Mesendoderm (in vitro differentiated cells): ENCODE measurements at regions not wholly inside any gene's neighbourhood (a gene's known extent, or its start where the extent isn't known, plus 50 kb on each side); places are given as distances from the start of the nearest gene placed in this dataset.

Experiments
- DNase-seq: peaks from one replicate; pipeline ENCODE4 v3.0.0; 2013
- H2AK5ac ChIP-seq: 2 replicates; pipeline ENCODE4 v1.6.1; 2013; ENCODE audit warnings: low read length, inconsistent platforms
- H2BK120ac ChIP-seq: 2 replicates; pipeline ENCODE4 v1.6.1; 2013; ENCODE audit warnings: low read depth, mild to moderate bottlenecking, low read length, moderate library complexity, mixed read lengths
- H2BK15ac ChIP-seq: replicated peaks from 2 replicates; pipeline ENCODE4 v1.6.1; 2013; ENCODE audit warnings: low read depth, mild to moderate bottlenecking, moderate library complexity
- H2BK5ac ChIP-seq: 2 replicates; pipeline ENCODE4 v1.6.1; 2013; ENCODE audit warnings: low read length, inconsistent platforms
- H3K18ac ChIP-seq: 2 replicates; pipeline ENCODE4 v1.6.1; 2013; ENCODE audit warnings: mild to moderate bottlenecking, low read length, mixed read lengths
- H3K23ac ChIP-seq: one replicate; pipeline ENCODE4 v1.6.1; 2013; ENCODE audit warnings: low read length
- H3K27ac ChIP-seq: 2 replicates; pipeline ENCODE4 v1.5.1; 2013; ENCODE audit warnings: low read depth, mild to moderate bottlenecking, inconsistent platforms, low read length, moderate library complexity
- H3K27me3 ChIP-seq: 2 replicates; pipeline ENCODE4 v1.6.1; 2013; ENCODE audit warnings: low read length, control low read depth, mild to moderate bottlenecking, inconsistent platforms; ENCODE audit not compliant: insufficient read depth, poor library complexity
- H3K36me3 ChIP-seq: 2 replicates; pipeline ENCODE4 v1.6.1; 2013; ENCODE audit warnings: low read length, inconsistent platforms; ENCODE audit not compliant: control insufficient read depth, insufficient read depth
- H3K4ac ChIP-seq: one replicate; pipeline ENCODE4 v1.6.1; 2013; ENCODE audit warnings: low read depth, mild to moderate bottlenecking, low read length, moderate library complexity
- H3K4me1 ChIP-seq: 2 replicates; pipeline ENCODE4 v1.6.1; 2013; ENCODE audit warnings: low read depth, low read length, inconsistent platforms; ENCODE audit not compliant: control insufficient read depth
- H3K4me2 ChIP-seq: 2 replicates; pipeline ENCODE4 v1.6.1; 2013; ENCODE audit warnings: low read length
- H3K4me3 ChIP-seq: 2 replicates; pipeline ENCODE4 v1.5.1; 2013; ENCODE audit warnings: mild to moderate bottlenecking, low read length
- H3K56ac ChIP-seq: one replicate; pipeline ENCODE4 v1.6.1; 2013; ENCODE audit warnings: low read length
- H3K79me1 ChIP-seq: 2 replicates; pipeline ENCODE4 v1.6.1; 2013; ENCODE audit warnings: low read length, inconsistent platforms
- H3K79me2 ChIP-seq: 2 replicates; pipeline ENCODE4 v1.6.1; 2013; ENCODE audit warnings: mild to moderate bottlenecking, low read length; ENCODE audit not compliant: control insufficient read depth, insufficient read depth
- H3K9ac ChIP-seq: 2 replicates; pipeline ENCODE4 v1.6.1; 2013; ENCODE audit warnings: low read length, inconsistent platforms
- H4K5ac ChIP-seq: one replicate; pipeline ENCODE4 v1.6.1; 2013; ENCODE audit warnings: low read length
- H4K8ac ChIP-seq: one replicate; pipeline ENCODE4 v1.6.1; 2013; ENCODE audit warnings: low read depth, mild to moderate bottlenecking, control low read depth, low read length, moderate library complexity
- WGBS: extraction: QIAGEN DNeasy Blood & Tissue Kit; methylation state at CpG from one replicate; pipeline ENCODE4 v1.1.7; 2013; ENCODE audit warnings: low lambda C conversion rate, missing lambda C conversion rate; ENCODE audit not compliant: insufficient coverage; ENCODE audit errors: extremely low coverage; 5-methylcytosine and 5-hydroxymethylcytosine counted together

GRCh38 chr2:66960161-66960560 is 437.0 kb upstream of the ETAA1 start:
- Histone ChIP-seq H2BK5ac (no peak overlapping the region), H3K56ac (no peak overlapping the region), H3K27me3 (no peaks in the 10 kb centered on the region), H2BK120ac (no peak overlapping the region), H3K27ac (no peak overlapping the region), H3K79me2 (no peaks in the 10 kb centered on the region), H3K79me1 (no peaks in the 10 kb centered on the region), H2BK15ac (no peak overlapping the region), H3K23ac (no peak overlapping the region), H2AK5ac (no peak overlapping the region), H3K9ac (no peak overlapping the region), H4K5ac (no peak overlapping the region), H4K8ac (no peak overlapping the region), H3K4me1 (no peaks in the 10 kb centered on the region), H3K4me3 (no peak overlapping the region), H3K36me3 (no peaks in the 10 kb centered on the region), H3K4ac (no peak overlapping the region), H3K4me2 (no peak overlapping the region), H3K18ac (no peak overlapping the region)
- WGBS = no CpG with 5 or more reads among the region's 7 CpGs
- no peak for DNase-seq

GRCh38 chr2:66962716-66963115 is 434.4 kb upstream of the ETAA1 start:
- no peaks in the 10 kb centered on the region for H3K79me1 ChIP-seq
- no peaks in the 10 kb centered on the region for H3K36me3 ChIP-seq
- no peaks in the 10 kb centered on the region for H3K4me1 ChIP-seq
- no peak overlapping the region for H2AK5ac ChIP-seq
- no peak overlapping the region for H3K4me3 ChIP-seq
- no peak overlapping the region for H3K18ac ChIP-seq
- H3K4ac ChIP-seq = no peak overlapping the region
- H4K8ac ChIP-seq = no peak overlapping the region
- H3K27ac ChIP-seq = no peak overlapping the region
- no peak overlapping the region for H2BK5ac ChIP-seq
- no peaks in the 10 kb centered on the region for H3K79me2 ChIP-seq
- H3K27me3 ChIP-seq = no peaks in the 10 kb centered on the region
- H3K23ac ChIP-seq = no peak overlapping the region
- no peak overlapping the region for H3K9ac ChIP-seq
- no peak overlapping the region for H4K5ac ChIP-seq
- no peak for DNase-seq
- no peak overlapping the region for H3K56ac ChIP-seq
- WGBS = no CpG with 5 or more reads among the region's 3 CpGs
- no peak overlapping the region for H2BK120ac ChIP-seq
- no peak overlapping the region for H2BK15ac ChIP-seq
- no peak overlapping the region for H3K4me2 ChIP-seq

GRCh38 chr2:66966631-66967030 is 430.5 kb upstream of the ETAA1 start:
- no peaks in the 10 kb centered on the region for H3K36me3 ChIP-seq
- H3K56ac ChIP-seq = no peak overlapping the region
- no peaks in the 10 kb centered on the region for H3K79me2 ChIP-seq
- no CpG with 5 or more reads among the region's 3 CpGs for WGBS
- no peak overlapping the region for H2BK120ac ChIP-seq
- H3K27ac ChIP-seq = no peak overlapping the region
- no peaks in the 10 kb centered on the region for H3K79me1 ChIP-seq
- no peak for DNase-seq
- no peak overlapping the region for H4K5ac ChIP-seq
- no peak overlapping the region for H3K4me3 ChIP-seq
- no peaks in the 10 kb centered on the region for H3K27me3 ChIP-seq
- H3K4ac ChIP-seq = no peak overlapping the region
- H3K18ac ChIP-seq = no peak overlapping the region
- H2BK15ac ChIP-seq = no peak overlapping the region
- H3K23ac ChIP-seq = no peak overlapping the region
- H3K4me1 ChIP-seq = no peaks in the 10 kb centered on the region
- H3K9ac ChIP-seq = no peak overlapping the region
- H3K4me2 ChIP-seq = no peak overlapping the region
- H2AK5ac ChIP-seq = no peak overlapping the region
- no peak overlapping the region for H4K8ac ChIP-seq
- no peak overlapping the region for H2BK5ac ChIP-seq

GRCh38 chr2:66968946-66969345 is 428.2 kb upstream of the ETAA1 start:
- Histone ChIP-seq H3K27me3 (no peaks in the 10 kb centered on the region), H3K79me2 (no peaks in the 10 kb centered on the region), H2AK5ac (no peak overlapping the region), H3K56ac (no peak overlapping the region), H3K18ac (no peak overlapping the region), H3K4me3 (no peak overlapping the region), H4K8ac (no peak overlapping the region), H2BK5ac (no peak overlapping the region), H4K5ac (no peak overlapping the region), H3K36me3 (no peaks in the 10 kb centered on the region), H3K27ac (no peak overlapping the region), H2BK120ac (no peak overlapping the region), H3K4ac (no peak overlapping the region), H3K79me1 (no peaks in the 10 kb centered on the region), H3K23ac (no peak overlapping the region), H3K9ac (no peak overlapping the region), H3K4me1 (no peaks in the 10 kb centered on the region), H2BK15ac (no peak overlapping the region), H3K4me2 (no peak overlapping the region)
- WGBS = no CpG with 5 or more reads among the region's 3 CpGs
- no peak for DNase-seq

GRCh38 chr2:66981074-66981473 is 416.1 kb upstream of the ETAA1 start:
- DNase-seq = no peak
- Histone ChIP-seq H3K79me2 (no peaks in the 10 kb centered on the region), H3K27me3 (no peaks in the 10 kb centered on the region), H3K27ac (no peak overlapping the region), H3K18ac (no peak overlapping the region), H3K4me3 (no peak overlapping the region), H2BK5ac (no peak overlapping the region), H3K36me3 (no peaks in the 10 kb centered on the region), H4K5ac (no peak overlapping the region), H2BK15ac (no peak overlapping the region), H3K79me1 (no peaks in the 10 kb centered on the region), H4K8ac (no peak overlapping the region), H2AK5ac (no peak overlapping the region), H3K4ac (no peak overlapping the region), H3K4me2 (no peak overlapping the region), H3K9ac (no peak overlapping the region), H3K56ac (no peak overlapping the region), H2BK120ac (no peak overlapping the region), H3K23ac (no peak overlapping the region), H3K4me1 (no peaks in the 10 kb centered on the region)
- WGBS = no CpG with 5 or more reads among the region's 2 CpGs

- H3K27ac ChIP-seq = no peak overlapping the region
- H4K5ac ChIP-seq = no peak overlapping the region
- H3K4me2 ChIP-seq = no peak overlapping the region
- DNase-seq = no peak
- no peaks in the 10 kb centered on the region for H3K4me1 ChIP-seq
- no peaks in the 10 kb centered on the region for H3K27me3 ChIP-seq
- H2BK120ac ChIP-seq = no peak overlapping the region
- no peaks in the 10 kb centered on the region for H3K79me1 ChIP-seq
- H3K56ac ChIP-seq = no peak overlapping the region
- no peak overlapping the region for H2AK5ac ChIP-seq
- H3K4ac ChIP-seq = no peak overlapping the region
- no peak overlapping the region for H3K4me3 ChIP-seq
- no peaks in the 10 kb centered on the region for H3K79me2 ChIP-seq
- no peak overlapping the region for H3K23ac ChIP-seq
- no peak overlapping the region for H3K9ac ChIP-seq
- H3K36me3 ChIP-seq = no peaks in the 10 kb centered on the region
- no peak overlapping the region for H2BK15ac ChIP-seq
- no peak overlapping the region for H2BK5ac ChIP-seq
- no peak overlapping the region for H4K8ac ChIP-seq
- H3K18ac ChIP-seq = no peak overlapping the region
Observed at GRCh38 chr2:66982766-66983165, 414.4 kb upstream of the ETAA1 start.
